ENCODE measurements at regions not wholly inside any gene's neighbourhood (a gene's known extent, or its start where the extent isn't known, plus 50 kb on each side); places are given as distances from the start of the nearest gene placed in this dataset.

GRCh38 chr12:93134175-93134890 lies 205.2 kb upstream of the EEA1 start:
- TF ChIP-seq RAD21 (conservative IDR thresholded peaks at IDR 0.05) (no peak), MXI1 (conservative IDR thresholded peaks at IDR 0.05; ENCODE audit: poor library complexity, severe bottlenecking) (no peak), EP300 (conservative IDR thresholded peaks at IDR 0.05; ENCODE audit: poor library complexity, severe bottlenecking) (no peak), POLR2AphosphoS5 (IDR thresholded peaks at IDR 0.05) (no peak), CTCF (IDR thresholded peaks at IDR 0.05; ENCODE audit: poor library complexity, severe bottlenecking) (no peak), REST (IDR thresholded peaks at IDR 0.05; ENCODE audit: borderline replicate concordance) (no peak), EZH2 (IDR thresholded peaks at IDR 0.05; ENCODE audit: borderline replicate concordance, insufficient read depth, low read length, poor library complexity, severe bottlenecking) (no peak), TAF1 (IDR thresholded peaks at IDR 0.05; ENCODE audit: low read depth) (no peak), SMC3 (conservative IDR thresholded peaks at IDR 0.05; ENCODE audit: poor library complexity) (no peak)
- Histone ChIP-seq H3K4me3 (ENCODE audit: low read length) (no peak overlapping the region), H3F3A (ENCODE audit: insufficient read depth, low read length, poor library complexity, severe bottlenecking) (no peaks in the 10 kb centered on the region), H3K9ac (ENCODE audit: low read length) (no peak overlapping the region), H3K79me2 (replicated peaks; ENCODE audit: insufficient read depth, low read length) (no peaks in the 10 kb centered on the region), H3K9me2 (ENCODE audit: insufficient read depth, low read length) (no peaks in the 10 kb centered on the region), H3K36me3 (ENCODE audit: insufficient read depth, low read length) (no peaks in the 10 kb centered on the region), H3K4me2 (ENCODE audit: low read length) (no peak overlapping the region), H3K9me3 (ENCODE audit: low read length) (no peaks in the 10 kb centered on the region), H3K27ac (ENCODE audit: low read length) (no peak overlapping the region), H2AFZ (ENCODE audit: low read depth, low read length) (no peak overlapping the region), H3K27me3 (ENCODE audit: insufficient read depth, low read depth, low read length) (no peaks in the 10 kb centered on the region), H4K20me1 (ENCODE audit: insufficient read depth) (no peaks in the 10 kb centered on the region)

- Histone ChIP-seq H3K4me3 (ENCODE audit: low read length) (no peak overlapping the region), H3K27ac (ENCODE audit: low read length) (no peak overlapping the region), H3F3A (ENCODE audit: insufficient read depth, low read length, poor library complexity, severe bottlenecking) (no peaks in the 10 kb centered on the region), H3K4me2 (ENCODE audit: low read length) (no peak overlapping the region), H3K9me2 (ENCODE audit: insufficient read depth, low read length) (no peaks in the 10 kb centered on the region), H4K20me1 (ENCODE audit: insufficient read depth) (no peaks in the 10 kb centered on the region), H3K27me3 (ENCODE audit: insufficient read depth, low read depth, low read length) (no peaks in the 10 kb centered on the region), H3K36me3 (ENCODE audit: insufficient read depth, low read length) (no peaks in the 10 kb centered on the region), H3K9ac (ENCODE audit: low read length) (no peak overlapping the region), H3K9me3 (ENCODE audit: low read length) (no peaks in the 10 kb centered on the region), H2AFZ (ENCODE audit: low read depth, low read length) (no peak overlapping the region), H3K79me2 (replicated peaks; ENCODE audit: insufficient read depth, low read length) (no peaks in the 10 kb centered on the region)
- TF ChIP-seq SMC3 (conservative IDR thresholded peaks at IDR 0.05; ENCODE audit: poor library complexity) (no peak), REST (IDR thresholded peaks at IDR 0.05; ENCODE audit: borderline replicate concordance) (no peak), TAF1 (IDR thresholded peaks at IDR 0.05; ENCODE audit: low read depth) (no peak), EZH2 (IDR thresholded peaks at IDR 0.05; ENCODE audit: borderline replicate concordance, insufficient read depth, low read length, poor library complexity, severe bottlenecking) (no peak), RAD21 (conservative IDR thresholded peaks at IDR 0.05) (no peak), POLR2AphosphoS5 (IDR thresholded peaks at IDR 0.05) (no peak), EP300 (conservative IDR thresholded peaks at IDR 0.05; ENCODE audit: poor library complexity, severe bottlenecking) (no peak), CTCF (IDR thresholded peaks at IDR 0.05; ENCODE audit: poor library complexity, severe bottlenecking) (no peak)
These were observed 205.8 kb upstream of the EEA1 start for GRCh38 chr12:93134893-93135285.

All from neural cell (in vitro differentiated cells).